Activated B cell treated with CpG ODN at 0.5 μM for 24 hours (primary cell): ENCODE measurements at regions not wholly inside any gene's neighbourhood (a gene's known extent, or its start where the extent isn't known, plus 50 kb on each side); places are given as distances from the start of the nearest gene placed in this dataset.

Experiments used
- ATAC-seq: fragments of 200-7000 bp; cut with Tn5 transposase; one replicate; pipeline ENCODE4 v1.10.0; 2021; ENCODE audit warnings: low read depth, mild to moderate bottlenecking, moderate library complexity
- CTCF ChIA-PET: fragments of 350-600 bp; sonication (Branson Sonifier 250); formaldehyde crosslinking; loops from one replicate; lab custom pipeline; 2021; ENCODE audit warnings: antibody characterized with exemption; lab: Charles Lee
- POLR2A ChIA-PET: fragments of 350-600 bp; sonication (Branson Sonifier 250); formaldehyde crosslinking; loops from one replicate; lab custom pipeline; 2021; ENCODE audit warnings: antibody characterized with exemption; lab: Charles Lee
- DNase-seq: peaks from one replicate; pipeline ENCODE4 v3.0.0; 2022
- H3K27ac Mint-ChIP-seq: one replicate; pipeline ENCODE4 v1.8.0; 2020; ENCODE audit warnings: mixed read lengths
- H3K27me3 Mint-ChIP-seq: one replicate; pipeline ENCODE4 v1.8.0; 2021; ENCODE audit warnings: mixed read lengths
- H3K36me3 Mint-ChIP-seq: one replicate; pipeline ENCODE4 v1.8.0; 2021; ENCODE audit warnings: low read depth, mixed read lengths
- H3K4me1 Mint-ChIP-seq: one replicate; pipeline ENCODE4 v1.8.0; 2021; ENCODE audit warnings: mixed read lengths
- H3K4me3 Mint-ChIP-seq: one replicate; pipeline ENCODE4 v1.8.0; 2020; ENCODE audit warnings: mild to moderate bottlenecking, mixed read lengths
- H3K9me3 Mint-ChIP-seq: one replicate; pipeline ENCODE4 v1.8.0; 2020; ENCODE audit warnings: mixed read lengths
- CTCF ChIP-seq: fragments of 200-600 bp; IDR thresholded peaks from one replicate; pipeline ENCODE4 v1.8.0; 2022; ENCODE audit warnings: antibody characterized with exemption, mild to moderate bottlenecking
- intact Hi-C: fragments of 100-400 bp; cut with micrococcal nuclease; formaldehyde crosslinking; loops from one replicate; pipeline ENCODE4 v1.15.1; 2024

GRCh38 chr3:178060407-178060806 is 475.8 kb upstream of the KCNMB2 start:
- POLR2A ChIA-PET: no interaction called here
- no peak for TF ChIP-seq CTCF
- Mint-ChIP-seq H3K27me3 (no peaks in the 10 kb centered on the region), H3K36me3 (no peaks in the 10 kb centered on the region), H3K9me3 (peaks cover 1% of the 10 kb centered on the region), H3K27ac (no peak overlapping the region), H3K4me3 (no peak overlapping the region), H3K4me1 (no peaks in the 10 kb centered on the region)
- DNase-seq (no peak), ATAC-seq (no peak)
- CTCF ChIA-PET: no interaction called here
- intact Hi-C loops: no loop called here

- H3K4me1 Mint-ChIP-seq: no peaks in the 10 kb centered on the region
- H3K36me3 Mint-ChIP-seq: no peaks in the 10 kb centered on the region
- ChIA-PET CTCF (no interaction called here), POLR2A (no interaction called here)
- H3K27ac Mint-ChIP-seq: no peak overlapping the region
- no peak overlapping the region for H3K4me3 Mint-ChIP-seq
- H3K27me3 Mint-ChIP-seq: no peaks in the 10 kb centered on the region
- no peak for ATAC-seq
- no peak for TF ChIP-seq CTCF
- DNase-seq: no peak
- peaks cover 4% of the 10 kb centered on the region for H3K9me3 Mint-ChIP-seq
- intact Hi-C loops: no loop called here
These were observed 474.1 kb upstream of the KCNMB2 start for GRCh38 chr3:178062126-178062525.

GRCh38 chr3:178063461-178063860 is 472.8 kb upstream of the KCNMB2 start:
- POLR2A ChIA-PET: no interaction called here
- no peak for DNase-seq
- Mint-ChIP-seq H3K36me3 (no peaks in the 10 kb centered on the region), H3K27me3 (no peaks in the 10 kb centered on the region), H3K9me3 (peaks cover 4% of the 10 kb centered on the region), H3K4me1 (no peaks in the 10 kb centered on the region), H3K27ac (no peak overlapping the region), H3K4me3 (no peak overlapping the region)
- intact Hi-C loops: no loop called here
- CTCF ChIA-PET: no interaction called here
- TF ChIP-seq CTCF: no peak
- no peak for ATAC-seq

GRCh38 chr3:178067721-178068120 is 468.5 kb upstream of the KCNMB2 start:
- ATAC-seq (no peak), DNase-seq (no peak)
- Mint-ChIP-seq H3K36me3 (no peaks in the 10 kb centered on the region), H3K27ac (no peak overlapping the region), H3K9me3 (peaks cover 4% of the 10 kb centered on the region), H3K4me1 (no peaks in the 10 kb centered on the region), H3K27me3 (no peaks in the 10 kb centered on the region), H3K4me3 (no peak overlapping the region)
- no peak for TF ChIP-seq CTCF
- intact Hi-C loops: no loop called here
- ChIA-PET POLR2A (no interaction called here), CTCF (no interaction called here)

GRCh38 chr3:178072391-178073305 is 463.6 kb upstream of the KCNMB2 start:
- Mint-ChIP-seq H3K36me3 (no peaks in the 10 kb centered on the region), H3K4me3 (no peak overlapping the region), H3K27me3 (peaks cover 3% of the 10 kb centered on the region), H3K9me3 (no peaks in the 10 kb centered on the region), H3K27ac (no peak overlapping the region), H3K4me1 (peaks cover 6% of the 10 kb centered on the region)
- DNase-seq (no peak), ATAC-seq (no peak)
- CTCF ChIA-PET: interaction anchor here (1.3 kb wide), 1 partner anchor 10 kb away, joined by 3 read pairs; no protein-coding TSS in a partner anchor
- no peak for TF ChIP-seq CTCF
- intact Hi-C loops: no loop called here
- POLR2A ChIA-PET: no interaction called here
